Body of pancreas (tissue), 4 donors: ENCODE measurements at regions not wholly inside any gene's neighbourhood (a gene's known extent, or its start where the extent isn't known, plus 50 kb on each side); places are given as distances from the start of the nearest gene placed in this dataset.

Experiments
- CTCF ChIP-seq, 7 experiments: fragments of 450-650 bp in 4 of 7; fragments of 200-600 bp in 3 of 7; sonication (generic) in 3 of 7; IDR thresholded peaks; one replicate each; pipeline ENCODE4 v1.5.1; 2016 to 2019; ENCODE audit warnings: antibody characterized with exemption in 7 of 7
- POLR2A ChIP-seq, 3 donors: fragments of 450-650 bp; IDR thresholded peaks; one replicate each; pipeline ENCODE4 v1.6.1; 2016; ENCODE audit warnings: antibody characterized with exemption in 3 of 3, mild to moderate bottlenecking in 2 of 3

GRCh38 chr6:96683819-96684528, 121.0 kb downstream of the FHL5 start:
- TF ChIP-seq CTCF (IDR thresholded peaks at IDR 0.05): no peak
- TF ChIP-seq POLR2A (IDR thresholded peaks at IDR 0.05): no peak
